Tongue (tissue), 1 donor: ENCODE measurements at regions not wholly inside any gene's neighbourhood (a gene's known extent, or its start where the extent isn't known, plus 50 kb on each side); places are given as distances from the start of the nearest gene placed in this dataset.
"Not testable (repeated sequence)": the region's sequence is repeated elsewhere in the genome, so short reads cannot be mapped to it uniquely, and the experiment has no call there.

Experiments used
- DNase-seq: peaks from one replicate; pipeline ENCODE4 v3.0.0-alpha.2; 2015

DNA sequence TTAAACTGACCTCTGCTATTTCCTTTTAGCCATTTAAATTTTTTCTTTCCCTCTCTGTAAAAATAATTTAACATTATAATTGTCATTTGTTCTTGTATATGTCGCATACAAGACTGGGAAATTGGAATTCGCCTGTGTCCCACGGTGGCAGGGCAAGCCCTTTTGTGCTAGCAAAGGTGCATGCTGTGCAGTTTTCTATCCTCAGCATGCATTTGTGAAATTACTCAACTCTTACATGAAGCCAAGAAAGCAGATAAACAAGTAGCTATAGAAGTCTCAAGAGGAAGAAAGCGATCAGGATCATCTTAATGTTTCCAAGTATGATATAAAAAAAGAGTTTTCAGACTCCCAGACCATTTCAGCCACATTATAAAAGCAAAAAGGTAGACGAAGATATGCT lies 392.6 kb upstream of the CHST9 start:
- no peak for DNase-seq

DNA sequence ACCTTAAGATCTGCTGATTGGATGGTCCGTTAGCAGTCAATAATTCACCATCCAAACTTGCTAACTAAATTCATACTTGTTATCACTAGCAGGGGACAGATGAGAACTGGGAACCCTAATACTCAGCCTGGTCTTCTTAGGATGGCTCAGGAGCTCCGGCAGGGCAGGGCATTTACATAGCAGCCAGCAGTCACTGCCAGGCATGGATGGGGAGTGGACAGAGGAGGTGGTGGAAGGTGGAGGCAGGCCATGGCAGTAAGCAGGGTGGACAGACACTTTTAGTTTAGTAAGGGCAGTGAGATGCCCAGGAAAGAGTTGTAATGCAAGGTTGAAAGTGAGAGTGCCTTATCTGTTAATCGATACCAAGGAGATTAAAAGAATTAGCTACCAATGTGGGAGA lies 392.2 kb upstream of the CHST9 start:
- no peak for DNase-seq

DNA sequence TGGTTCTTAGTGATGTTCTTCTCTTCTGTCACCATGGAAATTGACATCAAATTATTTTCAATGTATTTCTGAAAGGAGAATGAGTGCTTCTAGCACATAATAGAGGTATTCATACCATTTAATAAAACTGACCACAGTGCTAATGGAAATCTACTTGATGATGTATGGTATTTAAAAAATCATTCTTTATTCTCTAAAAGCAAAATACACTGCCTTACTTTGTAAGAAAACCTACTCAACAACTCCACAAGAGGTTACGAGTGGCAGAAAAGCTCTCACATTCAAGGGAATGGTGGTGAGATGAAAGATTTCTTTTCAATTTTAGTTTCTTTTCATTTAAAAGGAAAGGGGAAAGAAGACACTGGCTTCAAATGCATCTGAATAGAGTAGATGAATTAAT lies 382.3 kb upstream of the CHST9 start:
- no peak for DNase-seq

DNA sequence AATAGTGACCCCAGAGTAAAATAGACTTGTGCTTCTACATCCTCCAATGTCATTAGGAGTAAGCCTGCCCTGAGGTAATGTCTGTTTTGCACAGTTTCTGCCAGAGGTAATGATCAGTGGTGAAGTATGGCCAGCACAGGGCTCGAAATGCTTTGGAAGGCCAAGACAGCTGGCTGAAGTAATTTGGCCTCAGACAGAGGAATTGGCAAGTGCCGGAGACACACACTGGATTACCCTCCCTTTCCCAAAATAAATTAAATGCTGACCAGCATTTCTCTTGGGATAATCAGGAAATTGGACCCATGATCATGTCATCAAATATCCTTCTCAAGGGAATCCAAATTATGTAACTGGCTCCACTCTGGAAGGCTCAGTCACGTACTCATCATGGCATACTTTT lies 379.0 kb upstream of the CHST9 start:
- peak; percentile 35 for DNase-seq

DNA sequence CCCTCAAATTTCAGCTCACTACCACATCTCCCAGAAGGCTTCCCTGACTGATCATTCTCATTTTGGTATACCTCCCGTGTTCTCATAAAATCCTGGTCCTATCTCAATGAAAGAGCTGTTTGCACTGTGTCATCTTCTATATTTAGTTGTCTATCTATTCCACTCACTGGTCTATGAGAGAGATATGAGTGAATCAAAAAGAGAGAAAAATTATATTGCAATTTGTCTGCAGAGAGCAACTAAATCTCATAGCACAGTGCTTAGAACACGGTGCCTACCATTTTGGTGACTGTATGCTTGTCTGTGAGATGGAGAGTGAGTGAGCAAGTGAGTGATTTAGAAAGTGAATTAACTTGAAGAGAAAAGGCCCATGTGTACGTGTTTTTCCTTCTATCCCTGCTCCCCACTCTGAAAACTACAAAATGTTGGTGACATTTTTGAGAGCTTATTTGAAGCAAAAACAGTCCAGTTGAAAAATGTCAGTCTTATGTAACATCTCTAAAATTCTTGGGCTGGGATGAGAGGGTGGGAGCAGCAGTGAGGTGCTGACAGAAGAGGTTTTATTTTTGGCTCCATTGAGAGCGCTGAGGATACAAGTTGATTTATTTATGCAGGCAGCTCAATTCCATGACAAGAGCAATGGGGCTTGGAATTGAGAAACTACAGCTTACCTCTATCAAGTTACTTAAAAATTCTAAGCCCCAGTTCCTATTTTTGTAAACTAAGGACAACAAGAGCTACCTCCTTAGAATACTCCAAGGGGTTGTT lies 373.5 kb upstream of the CHST9 start:
- DNase-seq, result peak; percentile 44

DNA sequence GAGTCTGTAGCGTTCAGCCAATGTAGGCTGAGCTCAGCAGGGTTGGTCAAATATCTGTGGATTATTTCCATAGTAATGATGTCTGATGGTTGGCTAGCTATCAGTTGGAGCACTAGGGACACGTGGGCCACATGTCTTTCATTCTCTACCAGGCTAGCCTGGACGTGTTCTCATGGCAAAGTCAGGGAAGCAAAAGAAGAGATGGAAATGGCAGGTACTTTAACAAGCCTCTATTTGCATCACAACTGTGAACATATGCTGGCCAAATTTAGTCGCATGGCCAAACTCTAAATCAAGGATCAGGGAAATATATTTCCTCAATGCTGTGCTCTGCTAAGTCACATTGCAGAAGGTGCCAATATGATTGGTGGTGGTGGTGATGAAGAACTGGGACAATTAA lies 371.6 kb upstream of the CHST9 start:
- no peak for DNase-seq

DNA sequence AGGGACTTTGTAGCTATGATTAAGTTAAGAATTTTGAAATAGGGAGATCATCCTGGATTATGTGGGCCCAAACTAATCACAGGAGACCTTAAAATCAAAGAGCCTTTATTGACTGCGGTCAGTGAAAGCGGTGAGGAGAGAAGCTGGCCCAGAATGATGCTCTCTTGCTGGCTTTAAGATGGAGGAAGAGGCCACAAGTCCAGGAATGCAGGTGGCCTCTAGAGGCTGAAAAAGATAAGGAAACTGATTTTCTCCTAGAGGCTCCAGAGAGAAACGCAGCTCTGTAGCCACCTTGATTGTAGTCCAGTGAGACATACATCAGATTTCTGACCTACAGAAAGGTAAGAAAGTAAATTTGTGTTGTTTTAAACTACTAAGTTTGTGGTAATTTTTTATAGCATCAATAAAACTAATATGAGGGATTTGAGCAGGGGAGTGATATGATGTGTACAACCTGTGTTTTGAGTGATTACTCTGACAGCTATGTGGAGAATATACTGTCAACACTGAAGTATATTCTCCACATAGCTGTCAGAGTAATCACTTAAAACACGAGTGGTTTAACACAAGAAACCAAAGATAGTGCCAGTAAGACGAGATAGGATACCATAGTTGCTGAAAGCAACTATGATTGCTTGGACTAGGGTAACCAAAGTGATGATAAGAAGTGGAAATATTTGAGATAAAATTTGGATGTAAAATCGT lies 364.4 kb upstream of the CHST9 start:
- no peak for DNase-seq

DNA sequence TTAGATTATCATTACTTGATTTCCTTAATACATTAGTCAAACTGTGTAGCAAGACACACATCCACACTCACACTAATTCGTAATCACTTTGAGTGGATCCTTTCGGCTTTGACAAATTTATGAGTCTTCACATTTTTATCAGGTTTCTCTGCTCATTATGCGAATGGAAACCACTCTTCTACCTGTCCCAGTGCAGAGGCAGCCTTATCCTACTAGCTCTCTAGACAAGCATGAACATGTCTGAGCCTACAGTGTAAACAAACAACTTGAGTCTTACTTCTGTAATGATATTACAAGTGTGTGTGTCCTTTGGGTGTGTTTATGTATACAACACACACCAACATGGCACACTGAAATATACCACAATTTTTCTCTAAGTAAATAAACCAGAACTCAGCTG lies 361.9 kb upstream of the CHST9 start:
- DNase-seq, result no peak

DNA sequence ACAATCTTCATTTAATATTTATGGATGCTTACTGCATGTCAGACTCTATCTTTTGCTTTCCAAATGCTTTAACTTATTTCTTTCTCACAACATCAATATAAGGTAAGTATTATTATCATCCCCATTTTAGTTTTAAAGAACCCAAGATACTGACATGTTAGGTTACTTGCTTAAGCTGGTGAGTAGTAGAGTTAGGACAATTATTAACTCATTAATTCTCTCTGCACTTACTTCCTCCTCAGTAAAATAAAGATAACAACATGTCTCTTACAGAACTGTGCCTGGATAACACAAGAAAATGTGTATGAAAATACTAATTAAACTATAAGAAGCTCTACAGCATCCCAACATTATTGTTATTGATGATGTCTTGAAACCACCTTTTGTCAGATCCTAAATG lies 359.1 kb upstream of the CHST9 start:
- DNase-seq, result no peak

DNA sequence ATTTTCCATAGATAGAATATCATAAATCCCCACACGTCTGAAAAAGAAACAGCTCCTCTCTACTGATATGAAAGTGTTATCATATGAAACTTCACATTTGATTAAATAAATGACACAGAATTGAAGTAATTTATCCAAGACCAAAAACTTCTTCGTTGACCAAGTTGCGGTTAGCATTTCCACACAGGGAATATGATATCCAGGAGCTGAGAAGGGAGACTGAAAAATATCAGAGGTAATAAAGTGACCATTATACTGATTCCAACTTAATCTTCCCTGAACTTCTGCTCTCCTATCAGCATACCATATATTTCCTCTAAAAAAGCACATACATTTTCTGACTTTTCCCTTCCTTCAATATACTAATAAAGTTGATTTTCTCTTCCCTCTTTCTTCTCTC lies 356.2 kb upstream of the CHST9 start:
- DNase-seq, result no peak

DNA sequence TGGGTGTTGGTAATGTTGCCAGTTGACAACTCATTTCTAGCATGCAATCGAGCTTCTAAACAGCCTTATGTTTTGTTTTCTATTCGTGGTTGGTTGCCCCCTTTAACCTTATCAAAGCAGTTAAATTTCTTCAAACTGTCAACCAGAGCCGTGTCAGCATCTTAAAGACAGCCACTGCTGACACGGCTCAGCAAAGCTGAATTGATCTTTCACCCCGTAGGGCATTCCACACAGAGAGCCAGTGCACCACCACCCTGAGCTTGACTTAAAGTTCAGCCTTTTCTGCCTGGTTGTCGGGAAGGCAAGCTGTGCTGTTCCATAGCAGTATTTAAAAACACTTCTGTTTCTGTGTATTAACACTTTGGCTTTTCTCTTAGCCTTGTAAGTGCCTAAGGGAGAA lies 355.0 kb upstream of the CHST9 start:
- DNase-seq, result no peak

DNA sequence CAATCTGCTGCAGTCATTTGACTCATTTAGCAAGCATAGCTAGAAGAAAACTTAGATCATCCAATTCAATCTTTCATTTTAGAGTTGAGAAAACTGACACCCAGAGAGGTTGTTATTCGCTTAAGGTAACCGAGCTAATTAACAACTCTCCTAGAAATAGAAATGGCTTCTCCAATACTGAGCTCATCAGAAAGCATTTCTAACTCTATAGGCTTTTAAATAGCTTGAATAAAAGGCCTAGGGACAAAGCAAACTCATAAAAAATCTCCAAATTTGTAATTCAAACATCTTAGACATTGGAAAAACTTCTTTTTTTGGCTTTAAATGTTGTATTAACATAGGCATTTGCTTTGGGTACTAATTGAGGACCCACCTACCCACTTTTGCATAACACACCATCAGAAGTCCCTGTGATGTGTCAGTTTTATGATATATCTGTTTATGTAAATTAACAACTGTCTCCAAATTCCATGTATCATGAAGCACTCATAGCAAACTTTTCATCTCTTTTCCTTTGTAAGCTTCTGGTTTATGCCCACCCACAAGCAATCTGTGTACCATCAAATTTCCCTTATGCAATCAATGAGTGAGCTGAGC lies 343.9 kb upstream of the CHST9 start:
- no peak for DNase-seq

DNA sequence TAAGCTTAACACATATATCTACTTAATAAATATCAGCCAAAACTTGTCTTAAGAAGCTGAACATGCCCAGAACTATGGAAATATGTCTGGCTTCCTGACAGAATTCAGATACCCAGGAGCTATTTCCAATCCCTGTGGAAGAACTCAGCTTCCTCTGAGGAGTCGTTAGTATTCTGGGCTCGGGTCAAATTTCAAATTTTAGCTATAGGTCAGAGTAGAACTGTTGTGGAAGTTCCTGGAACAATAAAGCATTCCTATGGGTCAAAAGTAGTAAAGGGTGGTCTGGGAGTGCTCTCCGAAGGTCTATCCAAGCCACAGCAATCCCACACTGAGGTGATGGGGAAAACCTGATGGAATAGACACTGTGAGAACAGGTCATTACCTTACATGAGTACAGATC lies 342.7 kb upstream of the CHST9 start:
- peak; percentile 8 for DNase-seq

DNA sequence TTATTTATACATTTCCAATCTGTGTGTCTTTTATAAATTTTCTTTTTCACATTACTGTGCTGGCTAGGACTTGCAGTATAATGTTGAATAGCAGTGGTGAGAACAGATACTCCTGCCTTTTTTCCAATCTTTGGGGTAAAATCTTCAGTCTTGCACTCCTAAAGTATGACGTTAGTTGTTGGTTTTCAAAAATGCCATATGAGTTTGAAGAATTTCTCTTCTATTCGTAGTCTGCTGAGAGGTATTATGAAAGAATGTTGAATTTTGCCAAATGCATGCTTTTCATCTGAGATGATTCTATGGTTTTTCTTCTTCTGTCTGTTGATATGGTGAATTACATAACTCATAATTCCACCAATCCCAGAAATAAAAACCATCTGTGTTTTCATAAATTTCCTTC lies 335.3 kb upstream of the CHST9 start:
- DNase-seq, result no peak

DNA sequence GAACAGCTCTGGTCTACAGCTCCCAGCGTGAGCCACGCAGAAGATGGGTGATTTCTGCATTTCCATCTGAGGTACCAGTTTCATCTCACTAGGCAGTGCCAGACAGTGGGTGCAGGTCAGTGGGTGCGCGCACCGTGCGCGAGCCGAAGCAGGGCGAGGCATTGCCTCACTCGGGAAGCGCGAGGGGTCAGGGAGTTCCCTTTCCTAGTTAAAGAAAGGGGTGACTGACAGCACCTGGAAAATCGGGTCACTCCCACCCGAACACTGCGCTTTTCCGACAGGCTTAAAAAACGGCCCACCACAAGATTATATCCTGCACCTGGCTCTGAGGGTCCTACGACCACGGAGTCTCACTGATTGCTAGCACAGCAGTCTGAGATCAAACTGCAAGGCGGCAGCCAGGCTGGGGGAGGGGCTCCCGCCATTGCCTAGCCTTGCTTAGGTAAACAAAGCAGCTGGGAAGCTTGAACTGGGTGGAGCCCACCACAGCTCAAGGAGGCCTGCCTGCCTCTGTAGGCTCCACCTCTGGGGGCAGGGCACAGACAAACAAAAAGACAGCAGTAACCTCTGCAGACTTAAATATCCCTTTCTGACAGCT lies 325.0 kb upstream of the CHST9 start:
- not testable (repeated sequence) for DNase-seq

DNA sequence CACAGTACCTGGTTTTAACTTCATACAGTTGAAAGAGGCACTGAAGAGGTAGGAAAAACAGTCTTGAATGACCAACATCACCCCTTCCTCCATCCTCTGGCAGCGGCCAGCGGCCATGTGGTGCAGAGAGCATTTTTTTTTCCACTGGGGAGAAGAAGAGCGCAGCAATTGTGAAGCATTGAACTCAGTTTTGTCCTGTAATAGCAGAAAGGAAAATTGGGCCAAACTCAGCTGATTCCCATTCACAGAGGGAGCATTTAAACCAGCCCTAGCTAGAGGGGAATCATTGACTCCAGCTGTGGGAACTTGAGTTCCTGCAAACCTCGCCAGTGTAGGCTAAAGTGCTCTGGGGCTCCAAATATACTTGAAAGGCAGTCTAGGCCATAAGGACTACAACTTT lies 316.6 kb upstream of the CHST9 start:
- no peak for DNase-seq

DNA sequence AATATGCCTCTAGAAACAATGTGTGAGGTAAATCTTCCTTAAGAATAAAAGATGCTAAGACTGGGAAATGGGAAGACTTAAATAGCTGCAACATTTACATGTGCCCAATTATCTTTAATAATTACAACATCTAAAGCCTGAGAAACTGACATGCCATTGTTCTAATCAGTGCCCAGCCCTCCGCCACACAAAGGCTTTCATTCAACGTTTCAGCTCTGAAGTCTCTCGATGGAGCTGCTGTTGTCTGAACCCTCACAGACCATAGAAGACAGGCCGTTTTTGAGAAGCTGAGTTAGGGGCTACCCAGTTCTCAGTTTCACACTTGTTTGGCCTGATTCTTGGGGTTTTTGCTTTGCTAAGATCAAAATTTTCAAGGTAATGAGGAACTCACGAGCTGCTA lies 315.4 kb upstream of the CHST9 start:
- DNase-seq, result no peak

DNA sequence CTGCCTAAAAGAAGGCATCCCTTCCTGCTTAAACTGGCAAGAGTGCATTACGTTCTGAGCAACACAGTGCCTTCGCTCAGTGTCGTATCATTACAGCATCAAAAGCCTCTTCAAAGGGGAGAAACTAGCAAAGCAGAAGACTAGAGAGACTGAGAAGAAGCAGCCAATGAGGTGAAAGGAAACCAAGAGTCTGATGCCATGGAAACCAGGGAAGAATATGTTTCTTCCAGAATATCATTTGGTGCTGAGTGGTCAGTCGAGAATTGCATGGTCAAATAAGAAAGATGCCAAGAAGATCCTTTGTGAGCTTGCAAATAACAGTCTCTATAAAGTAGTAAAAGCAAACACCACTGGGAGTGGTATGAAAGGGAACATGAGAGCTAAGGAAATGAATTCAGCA lies 312.1 kb upstream of the CHST9 start:
- DNase-seq, result no peak

DNA sequence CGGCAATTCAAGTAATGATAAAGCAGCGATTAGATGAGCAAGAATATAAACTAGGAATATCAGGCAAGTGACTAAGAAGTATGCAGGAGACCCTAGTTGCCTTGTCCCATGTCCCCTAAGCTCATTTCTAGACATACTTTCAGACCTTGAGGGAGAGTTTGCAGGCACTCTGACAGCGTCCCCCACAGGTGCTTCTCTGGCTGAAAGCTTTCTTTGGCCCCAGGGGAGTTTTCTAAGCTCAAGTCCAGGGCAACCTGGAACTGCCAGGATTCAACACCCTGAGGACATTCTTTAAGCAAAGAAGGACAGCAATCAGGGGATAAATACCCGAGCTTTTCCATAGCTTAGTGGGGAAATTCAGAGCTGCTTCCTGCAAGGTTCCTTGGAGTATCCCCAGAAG lies 308.1 kb upstream of the CHST9 start:
- DNase-seq, result no peak

DNA sequence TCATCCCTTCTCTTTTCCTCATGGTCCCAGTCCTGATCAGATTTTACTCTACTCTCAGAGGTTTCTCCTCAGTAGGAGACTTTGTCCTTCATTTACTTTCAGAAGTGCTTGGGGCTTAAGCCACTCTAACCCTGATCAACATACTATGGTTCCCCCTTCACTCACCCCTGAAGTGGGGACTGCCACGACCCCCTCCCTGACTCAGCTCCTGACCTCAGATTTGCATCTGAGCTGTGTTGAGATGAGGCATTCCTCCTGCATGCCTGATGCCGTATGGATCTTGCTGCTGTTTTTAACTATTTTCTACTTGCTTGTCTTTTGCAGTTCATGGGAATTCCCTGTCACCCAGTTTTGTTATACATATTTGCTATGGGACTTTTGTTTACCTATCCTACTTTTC lies 306.7 kb upstream of the CHST9 start:
- DNase-seq, result no peak

DNA sequence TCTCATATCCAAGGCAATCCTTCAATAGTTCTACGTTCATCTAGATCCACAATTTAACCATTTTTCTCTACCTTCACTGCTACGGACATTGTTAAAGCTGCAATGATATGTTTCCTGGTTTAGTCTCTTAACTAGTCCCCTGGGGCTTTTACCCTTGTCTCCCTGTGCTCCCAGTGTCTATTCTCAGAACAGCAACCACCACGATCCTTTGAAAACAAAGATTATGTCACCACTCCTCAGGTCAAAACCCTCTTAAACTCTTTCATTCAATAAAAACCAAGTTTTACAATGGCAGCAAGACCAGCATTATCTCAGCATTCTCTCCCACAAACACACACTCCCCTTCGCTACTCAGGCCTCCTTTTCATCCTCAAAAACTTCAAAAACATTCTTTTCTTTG lies 298.2 kb upstream of the CHST9 start:
- no peak for DNase-seq

DNA sequence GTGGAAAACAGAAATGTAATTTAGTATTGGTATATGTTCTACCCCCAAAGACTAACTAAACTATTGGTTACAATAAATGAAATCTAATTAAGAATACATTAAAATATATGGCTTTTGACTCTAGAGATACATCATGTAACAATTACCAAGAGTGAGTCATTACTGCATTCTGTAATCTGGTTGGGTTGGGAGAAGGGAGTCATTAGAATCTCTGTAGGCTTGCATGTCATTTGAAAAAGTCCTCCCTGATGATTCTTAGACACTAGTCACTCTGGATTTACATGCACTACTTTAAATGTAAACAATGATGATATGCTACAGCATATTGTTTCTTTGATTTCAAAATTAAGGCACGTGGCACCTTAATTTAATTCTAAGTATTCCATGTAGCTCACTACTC lies 293.4 kb upstream of the CHST9 start:
- DNase-seq, result no peak

DNA sequence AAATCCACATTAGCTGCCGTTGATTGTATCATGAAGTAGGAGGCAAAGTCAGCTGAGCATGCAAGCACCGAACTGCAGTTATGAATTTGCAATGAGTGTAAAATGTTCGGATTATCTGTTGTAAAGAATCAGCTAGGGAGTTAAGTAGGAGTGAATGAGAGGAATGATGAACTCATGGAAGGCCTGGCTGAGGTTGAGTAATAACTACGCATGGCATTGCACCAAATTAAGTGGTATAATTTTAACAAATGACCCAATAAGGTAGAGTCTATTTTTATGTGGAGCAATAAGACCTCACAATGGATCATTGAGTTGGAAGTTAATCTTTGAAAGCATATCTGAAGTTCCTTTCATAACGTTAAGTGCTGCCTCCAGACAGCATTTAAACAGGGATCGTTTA lies 288.2 kb upstream of the CHST9 start:
- DNase-seq, result no peak

DNA sequence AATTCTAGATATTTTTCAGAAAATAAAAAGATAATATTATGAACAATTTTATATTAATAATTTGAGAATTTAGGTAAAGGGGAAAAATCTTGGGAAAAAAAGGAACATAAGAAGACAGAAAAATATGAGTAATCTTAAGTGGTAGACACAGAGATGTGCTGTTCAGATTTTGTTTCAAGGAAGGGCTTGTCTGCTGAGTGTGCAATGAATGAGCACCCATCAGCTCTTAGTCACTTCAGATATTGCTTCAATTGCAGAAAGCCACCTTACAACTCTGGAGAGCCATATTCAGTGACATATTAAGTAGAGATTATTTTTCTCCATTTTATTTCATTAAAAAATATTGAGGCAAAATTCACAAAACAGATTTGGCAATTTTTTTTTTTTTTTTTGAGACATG lies 282.0 kb upstream of the CHST9 start:
- DNase-seq, result no peak
